Lower leg skin (tissue), 3 donors: ENCODE measurements at regions not wholly inside any gene's neighbourhood (a gene's known extent, or its start where the extent isn't known, plus 50 kb on each side); places are given as distances from the start of the nearest gene placed in this dataset.

Experiments used
- POLR2A ChIP-seq, 2 donors: fragments of 450-650 bp; IDR thresholded peaks; one replicate each; pipeline ENCODE4 v1.6.1; 2016 to 2017; ENCODE audit warnings: antibody characterized with exemption in 2 of 2, mild to moderate bottlenecking in 1 of 2, moderate library complexity in 1 of 2
- TF ChIP-seq, protein P1 (sequence below), 3 donors: fragments of 450-650 bp; IDR thresholded peaks; one replicate each; pipeline ENCODE4 v1.5.1; 2016; ENCODE audit warnings: antibody characterized with exemption in 3 of 3, mild to moderate bottlenecking in 3 of 3, moderate library complexity in 2 of 3

DNA sequence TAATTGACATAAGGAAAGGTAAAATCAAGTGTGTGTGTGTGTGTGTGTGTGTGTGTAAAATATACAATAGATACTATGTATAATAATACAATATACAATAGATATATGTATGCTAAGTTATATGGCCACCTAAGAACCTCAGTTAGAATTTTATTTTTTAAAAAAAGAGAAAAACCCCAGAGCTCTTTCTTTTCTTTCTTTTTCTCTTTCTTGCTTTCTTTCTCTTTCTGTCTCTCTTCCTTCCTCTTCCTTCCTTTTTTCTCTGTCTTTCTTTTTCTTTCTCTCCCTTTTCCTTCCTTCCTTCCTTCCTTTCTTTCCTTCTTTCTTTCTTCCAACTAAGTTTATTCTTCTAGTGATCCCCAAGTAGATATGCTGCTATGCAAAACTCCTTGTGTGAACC is 64.6 kb upstream of the FN1 start:
- TF ChIP-seq, protein P1, sequence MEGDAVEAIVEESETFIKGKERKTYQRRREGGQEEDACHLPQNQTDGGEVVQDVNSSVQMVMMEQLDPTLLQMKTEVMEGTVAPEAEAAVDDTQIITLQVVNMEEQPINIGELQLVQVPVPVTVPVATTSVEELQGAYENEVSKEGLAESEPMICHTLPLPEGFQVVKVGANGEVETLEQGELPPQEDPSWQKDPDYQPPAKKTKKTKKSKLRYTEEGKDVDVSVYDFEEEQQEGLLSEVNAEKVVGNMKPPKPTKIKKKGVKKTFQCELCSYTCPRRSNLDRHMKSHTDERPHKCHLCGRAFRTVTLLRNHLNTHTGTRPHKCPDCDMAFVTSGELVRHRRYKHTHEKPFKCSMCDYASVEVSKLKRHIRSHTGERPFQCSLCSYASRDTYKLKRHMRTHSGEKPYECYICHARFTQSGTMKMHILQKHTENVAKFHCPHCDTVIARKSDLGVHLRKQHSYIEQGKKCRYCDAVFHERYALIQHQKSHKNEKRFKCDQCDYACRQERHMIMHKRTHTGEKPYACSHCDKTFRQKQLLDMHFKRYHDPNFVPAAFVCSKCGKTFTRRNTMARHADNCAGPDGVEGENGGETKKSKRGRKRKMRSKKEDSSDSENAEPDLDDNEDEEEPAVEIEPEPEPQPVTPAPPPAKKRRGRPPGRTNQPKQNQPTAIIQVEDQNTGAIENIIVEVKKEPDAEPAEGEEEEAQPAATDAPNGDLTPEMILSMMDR (IDR thresholded peaks at IDR 0.05) = no peak
- no peak for TF ChIP-seq POLR2A (IDR thresholded peaks at IDR 0.05)
